ENCODE measurements at regions not wholly inside any gene's neighbourhood (a gene's known extent, or its start where the extent isn't known, plus 50 kb on each side); places are given as distances from the start of the nearest gene placed in this dataset.

DNA sequence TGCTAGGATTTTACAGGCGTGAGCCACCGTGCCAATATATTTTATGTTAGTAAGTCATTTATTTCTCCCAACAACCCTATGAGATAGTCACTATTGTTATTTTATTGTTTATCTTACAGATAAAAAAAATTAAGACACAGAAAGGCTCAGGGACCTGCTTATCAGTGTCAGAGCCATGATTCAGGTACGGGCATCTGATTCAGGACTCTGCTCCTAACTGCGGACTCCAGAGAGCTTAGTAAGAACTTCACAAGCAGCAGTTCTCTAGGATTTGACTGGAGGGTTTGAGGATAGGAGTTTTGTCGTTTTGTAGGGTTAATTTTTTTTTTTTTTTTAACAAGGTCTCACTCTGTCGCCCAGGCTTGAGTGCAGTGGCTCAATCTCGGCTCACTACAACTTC is 174.2 kb downstream of the BCL11A start:
- H3K4me1 ChIP-seq: peaks cover 0 to 7% (median 0%) of the 10 kb centered on the region in 4 donors
- H3K36me3 ChIP-seq: no peaks in the 10 kb centered on the region
- intact Hi-C loops (cut with DNase I; ENCODE audit: low total_unique reads) (no loop called here), in situ Hi-C loops (cut with MboI; ENCODE audit: low pct_ligation_motif_present in 1 of 4, low pct_unique_long_range_greater_than_20kb in 1 of 4, low sequenced_read_pairs in 3 of 4) (no loop called here)
- no peaks in the 10 kb centered on the region for H3K9me3 ChIP-seq
- TF ChIP-seq, protein P1, sequence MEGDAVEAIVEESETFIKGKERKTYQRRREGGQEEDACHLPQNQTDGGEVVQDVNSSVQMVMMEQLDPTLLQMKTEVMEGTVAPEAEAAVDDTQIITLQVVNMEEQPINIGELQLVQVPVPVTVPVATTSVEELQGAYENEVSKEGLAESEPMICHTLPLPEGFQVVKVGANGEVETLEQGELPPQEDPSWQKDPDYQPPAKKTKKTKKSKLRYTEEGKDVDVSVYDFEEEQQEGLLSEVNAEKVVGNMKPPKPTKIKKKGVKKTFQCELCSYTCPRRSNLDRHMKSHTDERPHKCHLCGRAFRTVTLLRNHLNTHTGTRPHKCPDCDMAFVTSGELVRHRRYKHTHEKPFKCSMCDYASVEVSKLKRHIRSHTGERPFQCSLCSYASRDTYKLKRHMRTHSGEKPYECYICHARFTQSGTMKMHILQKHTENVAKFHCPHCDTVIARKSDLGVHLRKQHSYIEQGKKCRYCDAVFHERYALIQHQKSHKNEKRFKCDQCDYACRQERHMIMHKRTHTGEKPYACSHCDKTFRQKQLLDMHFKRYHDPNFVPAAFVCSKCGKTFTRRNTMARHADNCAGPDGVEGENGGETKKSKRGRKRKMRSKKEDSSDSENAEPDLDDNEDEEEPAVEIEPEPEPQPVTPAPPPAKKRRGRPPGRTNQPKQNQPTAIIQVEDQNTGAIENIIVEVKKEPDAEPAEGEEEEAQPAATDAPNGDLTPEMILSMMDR (IDR thresholded peaks at IDR 0.05): no peak
- H3K4me3 ChIP-seq: no peak overlapping the region
- H3K27ac ChIP-seq: no peak overlapping the region
- H3K27me3 ChIP-seq: no peaks in the 10 kb centered on the region
- DNase-seq: no peak
- WGBS, 2 donors (ENCODE audit: low coverage in 1 of 2): 64 to 74% methylated on average over 7 of the region's 7 CpGs

DNA sequence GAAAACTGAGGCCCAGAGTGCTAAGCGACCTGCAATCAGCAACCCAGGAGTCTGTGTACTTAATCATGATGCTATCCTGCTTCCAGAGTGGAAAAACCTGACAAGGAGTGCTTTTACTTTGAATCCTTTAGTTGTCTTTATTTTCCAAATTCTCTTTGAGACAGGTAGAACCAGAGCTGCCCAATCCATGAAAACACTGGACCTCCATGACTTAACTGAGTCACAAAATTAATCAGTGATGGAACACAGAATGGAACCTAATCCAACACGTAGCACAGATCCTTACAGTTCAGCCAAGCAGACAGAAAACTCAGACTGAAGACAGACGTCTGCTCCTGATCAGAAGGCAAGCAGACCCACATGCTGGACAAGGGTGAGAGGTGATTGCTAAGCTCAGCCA is 175.6 kb downstream of the BCL11A start:
- intact Hi-C loops (cut with DNase I; ENCODE audit: low total_unique reads): no loop called here
- no peak for TF ChIP-seq EP300 (IDR thresholded peaks at IDR 0.05; ENCODE audit: low read depth)
- Histone ChIP-seq H3K27ac (no peak overlapping the region), H3K27me3 (no peaks in the 10 kb centered on the region), H3K36me3 (no peaks in the 10 kb centered on the region), H3K9me3 (no peaks in the 10 kb centered on the region), H3K4me1 (peaks cover 0 to 7% (median 0%) of the 10 kb centered on the region in 4 donors), H3K4me3 (no peak overlapping the region)
- in situ Hi-C loops (cut with MboI; ENCODE audit: low pct_ligation_motif_present in 1 of 4, low pct_unique_long_range_greater_than_20kb in 1 of 4, low sequenced_read_pairs in 3 of 4): no loop called here
- no peak for DNase-seq
- WGBS, 2 donors (ENCODE audit: low coverage in 1 of 2): 49 to 85% methylated on average over 2 to 3 of the region's 3 CpGs

DNA sequence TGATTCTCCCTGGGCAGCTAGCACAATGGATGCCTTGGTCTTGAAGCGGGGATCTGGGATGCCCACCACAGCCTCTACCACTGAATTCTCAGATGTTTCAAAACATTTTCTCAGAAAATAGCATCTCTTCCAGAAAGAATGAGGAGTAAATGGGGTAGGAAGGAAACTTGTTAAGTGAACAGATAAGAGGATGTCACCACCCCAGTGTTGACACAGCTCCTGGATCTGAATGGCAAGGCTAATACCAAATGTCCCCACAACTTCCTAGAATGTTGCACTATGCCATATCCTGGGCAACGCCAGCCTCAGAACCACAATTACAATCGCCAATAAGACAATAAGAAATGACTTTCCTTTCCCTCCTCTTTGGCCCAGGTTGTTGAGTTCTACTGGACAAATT is 177.2 kb downstream of the BCL11A start:
- WGBS, 2 donors (ENCODE audit: low coverage in 1 of 2): 72 to 85% methylated on average over 2 to 3 of the region's 3 CpGs
- Histone ChIP-seq H3K9me3 (no peaks in the 10 kb centered on the region), H3K4me3 (no peak overlapping the region), H3K36me3 (no peaks in the 10 kb centered on the region), H3K4me1 (peaks cover 0 to 7% (median 0%) of the 10 kb centered on the region in 4 donors), H3K27me3 (no peaks in the 10 kb centered on the region), H3K27ac (no peak overlapping the region)
- no peak for DNase-seq
- no peak for TF ChIP-seq POLR2A (IDR thresholded peaks at IDR 0.05)
- TF ChIP-seq EP300 (IDR thresholded peaks at IDR 0.05; ENCODE audit: low read depth): no peak
- TF ChIP-seq, protein P1 (IDR thresholded peaks at IDR 0.05): no peak
- TF ChIP-seq POLR2AphosphoS5 (IDR thresholded peaks at IDR 0.05): no peak
- intact Hi-C loops (cut with DNase I; ENCODE audit: low total_unique reads): no loop called here
- in situ Hi-C loops (cut with MboI; ENCODE audit: low pct_ligation_motif_present in 1 of 4, low pct_unique_long_range_greater_than_20kb in 1 of 4, low sequenced_read_pairs in 3 of 4): no loop called here

DNA sequence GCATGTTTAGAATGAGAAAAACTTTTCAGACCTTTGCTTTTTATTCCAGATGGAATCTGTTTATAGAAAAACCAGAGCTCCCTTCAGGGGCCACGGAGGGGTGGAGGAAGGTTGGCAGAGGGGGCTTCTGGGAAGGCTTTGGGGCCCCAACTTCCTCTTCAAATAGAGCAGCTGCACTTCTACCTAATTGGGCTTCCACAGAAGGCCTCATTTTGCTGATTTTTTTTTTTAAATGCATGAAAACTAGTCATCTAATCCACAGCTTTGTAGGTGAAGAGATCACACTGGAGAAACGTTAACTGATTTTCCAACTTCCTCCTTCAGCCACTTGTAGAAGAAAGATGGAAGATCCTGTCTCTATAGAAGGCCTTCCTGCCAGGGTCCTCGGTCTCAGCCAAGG is 181.8 kb downstream of the BCL11A start:
- no peaks in the 10 kb centered on the region for H3K4me1 ChIP-seq
- in situ Hi-C loops (cut with MboI; ENCODE audit: low pct_ligation_motif_present in 1 of 4, low pct_unique_long_range_greater_than_20kb in 1 of 4, low sequenced_read_pairs in 3 of 4) (no loop called here), intact Hi-C loops (cut with DNase I; ENCODE audit: low total_unique reads) (no loop called here)
- no peaks in the 10 kb centered on the region for H3K27me3 ChIP-seq
- H3K9me3 ChIP-seq: no peaks in the 10 kb centered on the region
- WGBS, 2 donors (ENCODE audit: low coverage in 1 of 2): 38 to 63% methylated on average over 2 to 3 of the region's 3 CpGs
- no peak for DNase-seq
- H3K4me3 ChIP-seq: no peak overlapping the region
- TF ChIP-seq EP300 (IDR thresholded peaks at IDR 0.05; ENCODE audit: low read depth) (no peak), POLR2A (IDR thresholded peaks at IDR 0.05) (no peak), POLR2AphosphoS5 (IDR thresholded peaks at IDR 0.05) (no peak)
- TF ChIP-seq, protein P1 (IDR thresholded peaks at IDR 0.05): no peak
- no peak overlapping the region for H3K27ac ChIP-seq
- H3K36me3 ChIP-seq: no peaks in the 10 kb centered on the region

DNA sequence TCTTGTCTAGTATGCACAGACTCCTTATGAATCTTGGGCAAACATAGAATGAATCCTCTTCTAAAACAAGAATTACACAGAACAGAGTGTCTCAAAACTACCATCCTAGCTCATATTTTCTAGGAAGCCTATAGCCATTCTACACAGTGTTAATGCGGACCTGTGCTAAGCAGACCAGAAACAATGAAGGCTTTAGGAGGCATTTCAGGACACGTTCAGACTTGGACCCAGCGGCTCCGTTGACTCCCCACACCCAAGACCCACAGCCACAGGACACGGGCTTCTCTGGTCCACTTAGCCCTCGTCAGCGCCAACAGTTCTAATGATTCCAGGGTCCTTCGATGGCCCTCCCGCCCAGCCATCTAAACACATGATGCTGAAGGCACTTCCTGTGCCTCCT is 182.2 kb downstream of the BCL11A start:
- H3K36me3 ChIP-seq: no peaks in the 10 kb centered on the region
- in situ Hi-C loops (cut with MboI; ENCODE audit: low pct_ligation_motif_present in 1 of 4, low pct_unique_long_range_greater_than_20kb in 1 of 4, low sequenced_read_pairs in 3 of 4): no loop called here
- DNase-seq: no peak
- H3K4me3 ChIP-seq: no peak overlapping the region
- H3K4me1 ChIP-seq: no peaks in the 10 kb centered on the region
- TF ChIP-seq POLR2AphosphoS5 (IDR thresholded peaks at IDR 0.05) (no peak), POLR2A (IDR thresholded peaks at IDR 0.05) (no peak), EP300 (IDR thresholded peaks at IDR 0.05; ENCODE audit: low read depth) (no peak)
- TF ChIP-seq, protein P1 (IDR thresholded peaks at IDR 0.05): no peak
- H3K27me3 ChIP-seq: no peaks in the 10 kb centered on the region
- H3K9me3 ChIP-seq: no peaks in the 10 kb centered on the region
- H3K27ac ChIP-seq: no peak overlapping the region
- intact Hi-C loops (cut with DNase I; ENCODE audit: low total_unique reads): no loop called here
- 88 to 91% methylated on average over 6 to 9 of the region's 9 CpGs for WGBS, 2 donors (ENCODE audit: low coverage in 1 of 2)

Data from transverse colon (tissue), 4 donors.